OCI-LY3 (cell line): ENCODE measurements at regions not wholly inside any gene's neighbourhood (a gene's known extent, or its start where the extent isn't known, plus 50 kb on each side); places are given as distances from the start of the nearest gene placed in this dataset.

Source experiments
- EZH2phosphoT487 ChIP-seq: fragments of 200-600 bp; shearing (Covaris generic); IDR thresholded peaks from 2 replicates; pipeline ENCODE4 v1.6.1; 2018; ENCODE audit warnings: antibody characterized with exemption, mixed run types, low read depth
- TF ChIP-seq, protein P1 (sequence below): fragments of 200-600, 300-600 bp; sonication (generic); IDR thresholded peaks from 2 replicates; pipeline ENCODE4 v1.5.1; 2014; ENCODE audit warnings: antibody characterized with exemption, low read length, low read depth

DNA sequence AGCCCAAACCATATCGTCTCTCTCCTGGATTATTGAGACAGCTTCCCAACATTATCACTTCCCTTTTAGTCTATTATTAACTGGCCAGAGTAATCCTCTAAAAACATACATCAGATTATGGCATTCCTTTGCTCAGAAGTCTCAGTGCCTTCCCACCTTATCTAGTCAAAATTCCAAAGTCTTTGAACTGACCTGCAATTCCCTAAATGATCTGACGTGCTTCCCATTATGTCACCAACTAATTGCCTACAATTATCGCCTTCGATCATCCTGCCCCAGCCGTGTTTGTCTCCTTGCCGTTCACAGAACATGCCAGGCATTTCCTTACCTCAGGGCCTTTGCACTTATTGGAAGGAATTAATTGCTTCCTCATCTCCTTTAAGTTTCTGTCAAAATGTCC, 332.4 kb downstream of the IRS1 start:
- TF ChIP-seq, protein P1, sequence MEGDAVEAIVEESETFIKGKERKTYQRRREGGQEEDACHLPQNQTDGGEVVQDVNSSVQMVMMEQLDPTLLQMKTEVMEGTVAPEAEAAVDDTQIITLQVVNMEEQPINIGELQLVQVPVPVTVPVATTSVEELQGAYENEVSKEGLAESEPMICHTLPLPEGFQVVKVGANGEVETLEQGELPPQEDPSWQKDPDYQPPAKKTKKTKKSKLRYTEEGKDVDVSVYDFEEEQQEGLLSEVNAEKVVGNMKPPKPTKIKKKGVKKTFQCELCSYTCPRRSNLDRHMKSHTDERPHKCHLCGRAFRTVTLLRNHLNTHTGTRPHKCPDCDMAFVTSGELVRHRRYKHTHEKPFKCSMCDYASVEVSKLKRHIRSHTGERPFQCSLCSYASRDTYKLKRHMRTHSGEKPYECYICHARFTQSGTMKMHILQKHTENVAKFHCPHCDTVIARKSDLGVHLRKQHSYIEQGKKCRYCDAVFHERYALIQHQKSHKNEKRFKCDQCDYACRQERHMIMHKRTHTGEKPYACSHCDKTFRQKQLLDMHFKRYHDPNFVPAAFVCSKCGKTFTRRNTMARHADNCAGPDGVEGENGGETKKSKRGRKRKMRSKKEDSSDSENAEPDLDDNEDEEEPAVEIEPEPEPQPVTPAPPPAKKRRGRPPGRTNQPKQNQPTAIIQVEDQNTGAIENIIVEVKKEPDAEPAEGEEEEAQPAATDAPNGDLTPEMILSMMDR, result no peak
- TF ChIP-seq EZH2phosphoT487, result no peak
